ENCODE measurements at regions not wholly inside any gene's neighbourhood (a gene's known extent, or its start where the extent isn't known, plus 50 kb on each side); places are given as distances from the start of the nearest gene placed in this dataset.

- ChIA-PET POLR2A (no interaction called here), CTCF (interaction anchor here (1.2 to 2.9 kb wide), 4 partner anchors 10 to 47 kb away, joined by 3 to 9 read pairs (median 4); no protein-coding TSS in a partner anchor), RAD21 (ENCODE audit: low non-redundant PET in 1 of 2, low total read pairs in 2 of 2, uncharacterized antibody in 2 of 2, unreplicated experiment in 2 of 2) (no interaction called here)
- no TSS peak for BruUV-seq (replicated peaks)
- Histone ChIP-seq H3K79me2 (ENCODE audit: insufficient read depth, low read length) (no peaks in the 10 kb centered on the region), H3K9me3 (ENCODE audit: control insufficient read depth in 1 of 2, insufficient read depth in 1 of 2, low read depth in 1 of 2, low read length in 2 of 2) (no peaks in the 10 kb centered on the region), H2AFZ (ENCODE audit: low read depth, low read length, poor library complexity, severe bottlenecking) (peak overlapping the region; percentile 56), H3K27me3 (ENCODE audit: insufficient read depth, low read length) (no peaks in the 10 kb centered on the region), H3K4me2 (ENCODE audit: low read length) (peak overlapping the region; percentile 22), H3K4me3 (replicated peaks in 1 of 2; ENCODE audit: low read depth in 1 of 2, low read length in 2 of 2) (no peak overlapping the region), H3K9ac (ENCODE audit: low read length) (no peak overlapping the region), H3K36me3 (ENCODE audit: control insufficient read depth in 1 of 2, insufficient read depth in 2 of 2, low read length in 2 of 2) (no peaks in the 10 kb centered on the region), H3K27ac (ENCODE audit: low read depth, low read length) (peak overlapping the region; percentile 20; the same call in 1 of the 2 replicates), H4K20me1 (ENCODE audit: insufficient read depth) (no peaks in the 10 kb centered on the region), H3K4me1 (ENCODE audit: control insufficient read depth in 1 of 2, insufficient read depth in 2 of 2, low read length in 2 of 2) (peaks cover 12 to 28% of the 10 kb centered on the region in 2 experiments; a peak in 3 of 4 replicates), H3K9me2 (ENCODE audit: insufficient read depth) (no peaks in the 10 kb centered on the region)
- DNase-seq (ENCODE audit: low read depth, low spot score) (no peak), ATAC-seq (peak; percentile 84)
- 0 out of 6 replicates have a peak, but pooled peaks of 1 of the 3 experiments have one; percentile 11 for TF ChIP-seq CTCF (IDR thresholded peaks at IDR 0.05 in 2 of 3, conservative IDR thresholded peaks at IDR 0.05 in 1 of 3; ENCODE audit: borderline replicate concordance in 1 of 3, insufficient read depth in 1 of 3, low read depth in 2 of 3, low read length in 2 of 3)
- TF ChIP-seq FOSL1 (IDR thresholded peaks at IDR 0.05; ENCODE audit: low read depth) = 0 out of 2 replicates have a peak, but pooled peaks have one; percentile 26
- no peak for TF ChIP-seq SP1 (IDR thresholded peaks at IDR 0.05; ENCODE audit: low read depth)
- intact Hi-C loops (cut with micrococcal nuclease) = no loop called here
These were observed 53.6 kb upstream of the SETD7 start for GRCh38 chr4:139609647-139610046.

- POLR2A ChIA-PET = no interaction called here
- H3K27ac ChIP-seq (ENCODE audit: low read depth, low read length) = no peak overlapping the region
- H3K9ac ChIP-seq (ENCODE audit: low read length) = no peak overlapping the region
- H3K9me3 ChIP-seq (ENCODE audit: control insufficient read depth in 1 of 2, insufficient read depth in 1 of 2, low read depth in 1 of 2, low read length in 2 of 2) = no peaks in the 10 kb centered on the region
- no peaks in the 10 kb centered on the region for H3K36me3 ChIP-seq (ENCODE audit: control insufficient read depth in 1 of 2, insufficient read depth in 2 of 2, low read length in 2 of 2)
- no peaks in the 10 kb centered on the region for H3K9me2 ChIP-seq (ENCODE audit: insufficient read depth)
- no peaks in the 10 kb centered on the region for H3K27me3 ChIP-seq (ENCODE audit: insufficient read depth, low read length)
- RAD21 ChIA-PET (ENCODE audit: low non-redundant PET in 1 of 2, low total read pairs in 2 of 2, uncharacterized antibody in 2 of 2, unreplicated experiment in 2 of 2) = no interaction called here
- no peaks in the 10 kb centered on the region for H4K20me1 ChIP-seq (ENCODE audit: insufficient read depth)
- ATAC-seq (no peak), DNase-seq (ENCODE audit: low read depth, low spot score) (no peak)
- CTCF ChIA-PET = interaction anchor here (0.8 to 2.9 kb wide), 3 partner anchors 44 to 580 kb away, joined by 3 to 13 read pairs (median 4); no protein-coding TSS in a partner anchor
- peak overlapping the region; percentile 83 for H2AFZ ChIP-seq (ENCODE audit: low read depth, low read length, poor library complexity, severe bottlenecking)
- BruUV-seq (replicated peaks) = no TSS peak
- intact Hi-C loops (cut with micrococcal nuclease) = no loop called here
- H3K4me3 ChIP-seq (replicated peaks in 1 of 2; ENCODE audit: low read depth in 1 of 2, low read length in 2 of 2) = no peak overlapping the region
- H3K4me1 ChIP-seq (ENCODE audit: control insufficient read depth in 1 of 2, insufficient read depth in 2 of 2, low read length in 2 of 2) = peaks cover 12 to 28% of the 10 kb centered on the region in 2 experiments; a peak in 3 of 4 replicates
- H3K4me2 ChIP-seq (ENCODE audit: low read length) = peak overlapping the region; percentile 44; the same call in 1 of the 2 replicates
- TF ChIP-seq SP1 (IDR thresholded peaks at IDR 0.05; ENCODE audit: low read depth) (no peak), MAX (IDR thresholded peaks at IDR 0.05) (no peak), EZH2 (IDR thresholded peaks at IDR 0.05) (no peak), RAD21 (IDR thresholded peaks at IDR 0.05; ENCODE audit: low read depth) (no peak), ELF1 (IDR thresholded peaks at IDR 0.05; ENCODE audit: borderline replicate concordance, low read depth) (no peak), POLR2A (IDR thresholded peaks at IDR 0.05; ENCODE audit: borderline replicate concordance, extremely low read depth, insufficient read depth, insufficient read length) (no peak)
- H3K79me2 ChIP-seq (ENCODE audit: insufficient read depth, low read length) = no peaks in the 10 kb centered on the region
These were observed 51.6 kb upstream of the SETD7 start for GRCh38 chr4:139607502-139608060.

Data from HCT116 (cell line).